Heart right ventricle (tissue), 16 donors: ENCODE measurements at regions not wholly inside any gene's neighbourhood (a gene's known extent, or its start where the extent isn't known, plus 50 kb on each side); places are given as distances from the start of the nearest gene placed in this dataset.

Experiments
- ATAC-seq, 8 donors: fragments of 200-7000 bp; cut with Tn5 transposase; one replicate each; pipeline ENCODE4 v1.9.1; 2020; ENCODE audit warnings: mild to moderate bottlenecking in 8 of 8, moderate library complexity in 8 of 8, moderate number of reproducible peaks in 1 of 8
- DNase-seq, 2 donors: peaks; one replicate each; pipeline ENCODE4 v3.0.0-alpha.2; 2020
- H3K27ac ChIP-seq, 10 donors: fragments of 200-600 bp; sonication (generic) in 2 of 10; one replicate each; pipeline versions ENCODE4 v1.5.0 to v1.8.0; 2020 to 2022; ENCODE audit warnings: mild to moderate bottlenecking in 3 of 10
- H3K27me3 ChIP-seq, 7 donors: fragments of 200-600 bp; one replicate each; pipeline ENCODE4 v1.8.0; 2021 to 2022; ENCODE audit warnings: mild to moderate bottlenecking in 2 of 7
- H3K36me3 ChIP-seq, 9 donors: fragments of 200-600 bp; sonication (generic) in 1 of 9; one replicate each; pipeline versions ENCODE4 v1.5.0 to v1.8.0; 2020 to 2022; ENCODE audit warnings: mild to moderate bottlenecking in 2 of 9
- H3K4me1 ChIP-seq, 9 donors: fragments of 200-600 bp; sonication (generic) in 1 of 9; one replicate each; pipeline versions ENCODE4 v1.5.0 to v1.8.0; 2020 to 2022; ENCODE audit warnings: mild to moderate bottlenecking in 4 of 9
- H3K4me3 ChIP-seq, 10 donors: fragments of 200-600 bp; sonication (generic) in 2 of 10; one replicate each; pipeline versions ENCODE4 v1.5.0 to v1.8.0; 2020 to 2022; ENCODE audit warnings: mild to moderate bottlenecking in 7 of 10, moderate library complexity in 2 of 10
- H3K9me3 ChIP-seq, 11 donors: fragments of 200-600 bp in 10 of 11; sonication (generic) in 2 of 11; one replicate each; pipeline versions ENCODE4 v1.5.0 to v1.8.0; 2013 to 2022; ENCODE audit warnings: mild to moderate bottlenecking in 2 of 11, control low read depth in 1 of 11, moderate library complexity in 1 of 11
- CTCF ChIP-seq, 9 donors: fragments of 200-600 bp; sonication (generic) in 2 of 9; IDR thresholded peaks; one replicate each; pipeline versions ENCODE4 v1.5.0 to v1.8.0; 2021 to 2022; ENCODE audit warnings: antibody characterized with exemption in 9 of 9, mild to moderate bottlenecking in 5 of 9, moderate library complexity in 1 of 9
- WGBS, 2 donors: extraction: QIAGEN DNeasy Blood & Tissue Kit; methylation state at CpG; one replicate each; pipeline ENCODE4 v1.1.7; 2013; ENCODE audit warnings: inconsistent platforms in 1 of 2; 5-methylcytosine and 5-hydroxymethylcytosine counted together
- intact Hi-C, 10 donors: fragments of 100-400 bp; cut with DNase I; formaldehyde crosslinking; loops; one replicate each; pipeline versions ENCODE4 v1.11.1 to v1.14.2; 2022
- donor health status: Arrhythmogenic right ventricular cardiomyopathy.
- donor health status: ischemic (EF 13 %, LVEDD 7.1; RV severe dilation, severe dysfunction).
- donor health status: healthy with polysubstance abuse.
- donor health status: DM: no; HTN: yes; CAD: no.
- donor health status: DM: no; HTN: no; CAD: no.
- donor health status: ischemic (EF 25% LVEDD 6.9; RV normal size, moderate dysfunction).
- donor health status: ischemic (EF 25% LVEDD 5.7; RV mildly dilated, moderate dysfunction).
- donor health status: healthy.
- donor health status: DM: yes; HTN: yes; CAD: no.
- donor health status: Ischemic cardiomyopathy.
- donor health status: ischemic (EF 35%, LVEDD 5.7; RV mildly dilated, moderate dysfunction).
- donor health status: nonischemic (EF 11% LVEDD 7.7; RV severe dilation, severe dysfunction).
- donor health status: DM: yes; HTN: yes; CAD: no.
- donor health status: PGD.
- donor health status: ischemic (EF 29% LVEDD 5.4; RV normal size, mild dysfunction).
- donor health status: nonischemic (EF 23%, LVEDD 6.1; RV moderate dilation, normal function).

DNA sequence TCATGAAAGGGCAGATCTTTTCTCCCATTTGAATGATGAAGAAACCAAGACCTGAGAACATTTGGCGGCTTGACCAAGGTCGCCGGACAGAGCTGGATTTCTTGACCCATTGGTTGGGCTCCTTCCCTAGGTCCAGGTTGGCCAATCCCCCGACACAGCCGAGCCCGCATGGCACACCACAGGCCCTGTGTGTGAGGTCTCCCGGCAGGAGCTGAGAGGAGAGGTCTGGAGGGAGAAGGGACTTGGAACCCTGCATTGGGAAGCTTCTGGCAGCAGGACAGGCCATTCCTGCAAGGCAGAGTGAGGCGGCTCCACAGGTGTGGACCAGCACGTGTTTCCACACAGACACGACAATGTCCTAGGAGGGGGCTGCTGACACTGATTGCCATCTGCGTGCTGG, 98.6 kb upstream of the THY1 start:
- no peak overlapping the region for H3K27ac ChIP-seq
- 82 to 86% methylated on average over 11 of the region's 11 CpGs for WGBS, 2 donors
- H3K36me3 ChIP-seq: no peaks in the 10 kb centered on the region
- ATAC-seq (no peak), DNase-seq (no peak)
- no peaks in the 10 kb centered on the region for H3K9me3 ChIP-seq
- peaks cover 0 to 27% (median 10%) of the 10 kb centered on the region in 7 donors for H3K27me3 ChIP-seq
- H3K4me3 ChIP-seq: no peak overlapping the region
- TF ChIP-seq CTCF (IDR thresholded peaks at IDR 0.05): no peak
- intact Hi-C loops: no loop called here
- H3K4me1 ChIP-seq: peaks cover 0 to 12% (median 0%) of the 10 kb centered on the region in 9 donors

- Histone ChIP-seq H3K27me3 (peaks cover 0 to 27% (median 11%) of the 10 kb centered on the region in 7 donors), H3K9me3 (no peaks in the 10 kb centered on the region), H3K36me3 (no peaks in the 10 kb centered on the region), H3K4me1 (peaks cover 0 to 12% (median 0%) of the 10 kb centered on the region in 9 donors), H3K4me3 (no peak overlapping the region), H3K27ac (no peak overlapping the region)
- WGBS, 2 donors: 78% methylated on average over 9 of the region's 9 CpGs
- DNase-seq (no peak), ATAC-seq (no peak)
- no peak for TF ChIP-seq CTCF (IDR thresholded peaks at IDR 0.05)
- intact Hi-C loops: no loop called here
Observed at GRCh38 chr11:119520966-119521365, 98.0 kb upstream of the THY1 start.

GRCh38 chr11:119520400-119520799, 97.4 kb upstream of the THY1 start:
- no peak overlapping the region for H3K4me3 ChIP-seq
- H3K27me3 ChIP-seq: peaks cover 0 to 27% (median 14%) of the 10 kb centered on the region in 7 donors
- DNase-seq: no peak
- no peaks in the 10 kb centered on the region for H3K36me3 ChIP-seq
- no peak overlapping the region for H3K27ac ChIP-seq
- intact Hi-C loops: no loop called here
- ATAC-seq: no peak
- 43 to 62% methylated on average over 1 of the region's 1 CpG for WGBS, 2 donors
- H3K9me3 ChIP-seq: no peaks in the 10 kb centered on the region
- peaks cover 0 to 7% (median 0%) of the 10 kb centered on the region in 9 donors for H3K4me1 ChIP-seq
- TF ChIP-seq CTCF (IDR thresholded peaks at IDR 0.05): no peak

- no peak for ATAC-seq
- no peak overlapping the region for H3K27ac ChIP-seq
- H3K36me3 ChIP-seq: no peaks in the 10 kb centered on the region
- no peaks in the 10 kb centered on the region for H3K9me3 ChIP-seq
- H3K4me1 ChIP-seq: peaks cover 0 to 4% (median 0%) of the 10 kb centered on the region in 9 donors
- intact Hi-C loops: loop anchor here in 1 of 10 donors (10.0 kb wide), 1 partner anchor 105 kb away; no protein-coding TSS in a partner anchor
- no peak for DNase-seq
- WGBS, 2 donors: 59 to 63% methylated on average over 5 of the region's 5 CpGs
- H3K4me3 ChIP-seq: no peak overlapping the region
- no peak for TF ChIP-seq CTCF (IDR thresholded peaks at IDR 0.05)
- peaks cover 0 to 30% (median 18%) of the 10 kb centered on the region in 7 donors for H3K27me3 ChIP-seq
Observed at GRCh38 chr11:119519796-119520195, 96.8 kb upstream of the THY1 start.
